DND-41 (cell line): ENCODE measurements at regions not wholly inside any gene's neighbourhood (a gene's known extent, or its start where the extent isn't known, plus 50 kb on each side); places are given as distances from the start of the nearest gene placed in this dataset.

Experiments used
- EZH2 ChIP-seq: IDR thresholded peaks from 3 replicates; pipeline ENCODE4 v1.6.1; 2012; ENCODE audit warnings: borderline replicate concordance, low read depth, mild to moderate bottlenecking, moderate library complexity, low read length, inconsistent platforms; ENCODE audit not compliant: severe bottlenecking
- TF ChIP-seq, protein P1 (sequence below): IDR thresholded peaks from 2 replicates; pipeline ENCODE4 v1.5.1; 2012; ENCODE audit warnings: borderline replicate concordance, low read length, moderate library complexity, mild to moderate bottlenecking; ENCODE audit not compliant: poor library complexity, severe bottlenecking; ENCODE audit errors: extremely low read depth

DNA sequence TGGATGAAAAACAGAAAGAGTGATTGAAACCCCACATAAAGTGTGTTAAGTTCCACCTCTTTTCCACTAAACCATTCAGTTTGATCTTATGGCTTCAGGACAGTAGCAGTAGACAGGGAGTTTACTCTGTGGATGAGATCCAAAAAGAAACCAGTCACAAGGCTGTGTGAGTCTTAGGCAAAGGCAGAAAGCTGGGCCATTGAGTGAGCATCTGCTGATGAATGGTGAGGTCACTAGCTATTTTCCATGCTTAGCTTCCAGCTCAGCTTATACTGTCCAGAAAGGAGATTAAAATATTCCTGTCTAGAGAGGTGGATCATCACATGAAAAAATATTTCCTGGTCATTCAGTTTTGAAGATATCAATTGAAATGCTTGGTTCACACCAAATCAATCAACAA is 1643.9 kb downstream of the HACE1 start:
- TF ChIP-seq, protein P1, sequence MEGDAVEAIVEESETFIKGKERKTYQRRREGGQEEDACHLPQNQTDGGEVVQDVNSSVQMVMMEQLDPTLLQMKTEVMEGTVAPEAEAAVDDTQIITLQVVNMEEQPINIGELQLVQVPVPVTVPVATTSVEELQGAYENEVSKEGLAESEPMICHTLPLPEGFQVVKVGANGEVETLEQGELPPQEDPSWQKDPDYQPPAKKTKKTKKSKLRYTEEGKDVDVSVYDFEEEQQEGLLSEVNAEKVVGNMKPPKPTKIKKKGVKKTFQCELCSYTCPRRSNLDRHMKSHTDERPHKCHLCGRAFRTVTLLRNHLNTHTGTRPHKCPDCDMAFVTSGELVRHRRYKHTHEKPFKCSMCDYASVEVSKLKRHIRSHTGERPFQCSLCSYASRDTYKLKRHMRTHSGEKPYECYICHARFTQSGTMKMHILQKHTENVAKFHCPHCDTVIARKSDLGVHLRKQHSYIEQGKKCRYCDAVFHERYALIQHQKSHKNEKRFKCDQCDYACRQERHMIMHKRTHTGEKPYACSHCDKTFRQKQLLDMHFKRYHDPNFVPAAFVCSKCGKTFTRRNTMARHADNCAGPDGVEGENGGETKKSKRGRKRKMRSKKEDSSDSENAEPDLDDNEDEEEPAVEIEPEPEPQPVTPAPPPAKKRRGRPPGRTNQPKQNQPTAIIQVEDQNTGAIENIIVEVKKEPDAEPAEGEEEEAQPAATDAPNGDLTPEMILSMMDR = no peak
- TF ChIP-seq EZH2 = no peak
